ENCODE measurements at regions not wholly inside any gene's neighbourhood (a gene's known extent, or its start where the extent isn't known, plus 50 kb on each side); places are given as distances from the start of the nearest gene placed in this dataset.
"Not testable (repeated sequence)": the region's sequence is repeated elsewhere in the genome, so short reads cannot be mapped to it uniquely, and the experiment has no call there.

DNA sequence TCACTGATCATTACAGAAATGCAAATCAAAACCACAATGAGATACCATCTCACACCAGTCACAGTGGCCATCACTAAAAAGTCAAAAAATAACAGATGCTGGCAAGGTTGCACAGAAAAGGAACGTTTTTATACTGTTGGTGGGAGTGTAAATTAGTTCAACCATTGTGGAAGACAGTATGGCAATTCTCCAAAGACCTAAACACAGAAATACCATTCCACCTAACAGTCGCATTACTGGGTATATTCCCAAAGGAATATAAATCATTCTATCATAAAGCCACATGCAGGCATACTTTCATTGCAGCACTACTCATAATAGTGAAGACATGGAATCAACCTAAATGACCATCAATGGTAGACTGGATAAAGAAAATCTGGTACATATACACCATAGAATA is 83.2 kb upstream of the ARID5B start:
- not testable (repeated sequence) for H3K4me3 Mint-ChIP-seq; ATAC-seq (ENCODE audit: low read depth in 2 of 2); H3K4me1 Mint-ChIP-seq

DNA sequence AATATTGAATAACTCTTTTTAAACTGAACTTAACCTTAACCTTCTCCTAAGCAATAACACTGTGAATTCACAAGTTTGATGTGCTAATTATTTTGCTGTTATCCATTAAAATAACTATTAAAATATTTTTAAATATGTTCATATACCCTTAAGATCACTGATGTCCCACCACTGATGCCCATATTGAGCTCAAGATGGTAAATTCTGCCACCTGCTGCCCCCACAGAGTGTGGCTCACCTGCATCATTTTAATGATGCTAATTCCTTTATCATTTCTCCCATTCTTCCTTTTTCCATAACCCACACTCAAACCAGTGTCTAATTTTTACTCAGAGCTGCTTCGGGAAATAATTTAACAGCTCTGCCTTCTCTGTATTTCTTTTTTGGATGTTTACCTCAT is 82.3 kb upstream of the ARID5B start:
- Mint-ChIP-seq H3K27ac (peak overlapping the region in 1 of 6 donors; percentile 7), H3K27me3 (no peaks in the 10 kb centered on the region), H3K9me3 (no peaks in the 10 kb centered on the region), H3K4me3 (no peak overlapping the region), H3K36me3 (no peaks in the 10 kb centered on the region), H3K4me1 (no peaks in the 10 kb centered on the region)
- DNase-seq (no peak), ATAC-seq (ENCODE audit: low read depth in 2 of 2) (no peak)

More for the DNA sequence above, 83.2 kb upstream of the ARID5B start:
- H3K27ac Mint-ChIP-seq, DNase-seq, H3K9me3 Mint-ChIP-seq, H3K27me3 Mint-ChIP-seq, H3K36me3 Mint-ChIP-seq: not testable (repeated sequence)

DNA sequence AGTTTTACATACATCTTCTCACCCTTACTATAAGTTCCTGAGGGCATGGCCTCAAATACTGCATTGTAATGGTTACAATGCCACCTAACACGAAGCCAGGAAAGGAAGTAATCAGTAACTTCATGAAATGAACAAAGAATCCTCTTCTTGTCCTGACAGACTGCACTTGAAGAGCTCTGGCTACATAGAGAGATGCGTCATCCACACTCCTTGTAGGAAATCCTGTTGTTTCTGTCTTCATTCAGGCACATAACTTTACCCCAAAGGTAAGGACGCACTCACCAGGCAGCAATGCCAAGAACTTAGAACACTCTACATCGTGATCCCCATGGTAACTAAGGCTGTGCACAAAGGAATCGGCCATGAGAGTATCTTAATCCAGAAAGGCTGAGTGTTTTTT is 80.3 kb upstream of the ARID5B start:
- no peak overlapping the region for H3K4me3 Mint-ChIP-seq
- no peak for DNase-seq
- no peaks in the 10 kb centered on the region for H3K27me3 Mint-ChIP-seq
- H3K36me3 Mint-ChIP-seq: no peaks in the 10 kb centered on the region
- H3K27ac Mint-ChIP-seq: no peak overlapping the region
- ATAC-seq (ENCODE audit: low read depth in 2 of 2): no peak
- H3K9me3 Mint-ChIP-seq: no peaks in the 10 kb centered on the region
- no peaks in the 10 kb centered on the region for H3K4me1 Mint-ChIP-seq

DNA sequence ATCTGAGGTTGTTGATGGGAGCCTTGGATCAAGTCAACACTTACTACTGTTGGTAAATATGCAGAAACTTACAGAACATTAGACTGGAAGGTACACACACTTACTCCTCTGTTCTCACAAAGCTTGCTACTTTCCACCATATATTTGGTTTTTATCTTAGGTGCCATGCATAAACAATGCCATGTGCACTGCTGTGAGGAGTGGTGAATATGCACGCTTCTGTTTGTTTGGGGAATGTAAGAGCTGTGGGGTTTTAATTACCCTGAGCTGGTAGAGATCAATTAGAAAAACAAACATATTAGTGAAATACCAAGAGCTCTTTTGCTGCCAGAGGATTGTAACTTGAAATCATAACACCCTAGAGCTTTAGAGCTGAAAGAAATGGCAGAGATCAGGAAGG is 79.8 kb upstream of the ARID5B start:
- ATAC-seq (ENCODE audit: low read depth in 2 of 2): no peak
- Mint-ChIP-seq H3K27me3 (no peaks in the 10 kb centered on the region), H3K4me3 (no peak overlapping the region), H3K9me3 (no peaks in the 10 kb centered on the region), H3K4me1 (no peaks in the 10 kb centered on the region), H3K36me3 (no peaks in the 10 kb centered on the region), H3K27ac (no peak overlapping the region)
- DNase-seq: no peak

GRCh38 chr10:61822096-61822495 is 79.4 kb upstream of the ARID5B start:
- no peak overlapping the region for H3K27ac Mint-ChIP-seq
- H3K27me3 Mint-ChIP-seq: no peaks in the 10 kb centered on the region
- no peaks in the 10 kb centered on the region for H3K9me3 Mint-ChIP-seq
- DNase-seq (no peak), ATAC-seq (ENCODE audit: low read depth in 2 of 2) (no peak)
- H3K4me3 Mint-ChIP-seq: no peak overlapping the region
- H3K36me3 Mint-ChIP-seq: no peaks in the 10 kb centered on the region
- H3K4me1 Mint-ChIP-seq: no peaks in the 10 kb centered on the region

DNA sequence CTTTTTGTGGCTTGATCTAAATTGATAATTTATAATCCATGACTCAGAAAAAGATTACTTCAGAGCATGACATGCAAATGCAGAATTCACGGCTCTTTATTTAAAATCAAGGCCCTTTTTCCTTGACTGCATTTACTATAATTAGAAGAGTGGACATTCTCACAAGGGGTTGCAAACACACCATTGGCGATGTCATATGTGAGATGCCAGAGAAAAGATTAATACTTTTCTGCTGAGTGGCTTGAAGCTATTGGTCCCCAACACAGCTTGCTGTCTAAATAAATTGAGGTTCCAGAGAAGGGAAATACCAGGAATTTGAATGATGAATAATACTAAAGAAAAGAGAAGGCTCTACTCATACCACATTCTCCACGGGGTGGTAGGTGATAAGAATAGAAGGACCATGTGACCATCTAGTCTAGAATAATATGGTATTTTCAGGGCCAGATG is 78.7 kb upstream of the ARID5B start:
- H3K9me3 Mint-ChIP-seq: no peaks in the 10 kb centered on the region
- H3K4me1 Mint-ChIP-seq: no peaks in the 10 kb centered on the region
- no peak for DNase-seq
- no peaks in the 10 kb centered on the region for H3K27me3 Mint-ChIP-seq
- no peak overlapping the region for H3K4me3 Mint-ChIP-seq
- no peak overlapping the region for H3K27ac Mint-ChIP-seq
- H3K36me3 Mint-ChIP-seq: no peaks in the 10 kb centered on the region
- no peak for ATAC-seq (ENCODE audit: low read depth in 2 of 2)

DNA sequence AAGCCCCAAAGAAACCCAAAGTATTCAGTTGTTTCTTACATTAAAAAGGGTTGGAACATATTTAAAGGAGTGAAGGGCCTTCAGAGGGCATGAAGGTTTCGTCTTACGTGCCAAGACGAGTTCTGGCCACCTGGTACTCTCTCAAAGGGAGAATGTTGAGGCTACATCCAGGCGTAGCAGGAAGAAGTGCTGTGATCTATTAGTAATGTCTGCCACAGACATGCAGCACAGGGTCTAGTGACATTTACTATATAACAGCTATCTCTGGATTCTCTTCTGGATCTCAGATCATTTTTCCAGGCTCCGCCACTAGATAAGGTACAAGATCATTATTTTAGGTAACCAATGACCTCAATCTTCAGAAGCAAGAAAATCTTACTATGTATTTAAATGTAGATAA is 76.5 kb upstream of the ARID5B start:
- H3K27me3 Mint-ChIP-seq: no peaks in the 10 kb centered on the region
- no peaks in the 10 kb centered on the region for H3K4me1 Mint-ChIP-seq
- DNase-seq (no peak), ATAC-seq (ENCODE audit: low read depth in 2 of 2) (no peak)
- no peaks in the 10 kb centered on the region for H3K36me3 Mint-ChIP-seq
- no peak overlapping the region for H3K27ac Mint-ChIP-seq
- no peaks in the 10 kb centered on the region for H3K9me3 Mint-ChIP-seq
- no peak overlapping the region for H3K4me3 Mint-ChIP-seq

- Mint-ChIP-seq H3K4me1 (no peaks in the 10 kb centered on the region), H3K27ac (no peak overlapping the region), H3K9me3 (no peaks in the 10 kb centered on the region), H3K27me3 (no peaks in the 10 kb centered on the region), H3K36me3 (no peaks in the 10 kb centered on the region), H3K4me3 (no peak overlapping the region)
- ATAC-seq (ENCODE audit: low read depth in 2 of 2) (no peak), DNase-seq (no peak)
Measured at GRCh38 chr10:61825628-61826027, 75.9 kb upstream of the ARID5B start.

- H3K27ac Mint-ChIP-seq: no peak overlapping the region
- DNase-seq: no peak
- ATAC-seq (ENCODE audit: low read depth in 2 of 2): no peak
- H3K27me3 Mint-ChIP-seq: no peaks in the 10 kb centered on the region
- no peak overlapping the region for H3K4me3 Mint-ChIP-seq
- peaks cover 0 to 1% (median 0%) of the 10 kb centered on the region in 7 donors for H3K9me3 Mint-ChIP-seq
- H3K4me1 Mint-ChIP-seq: no peaks in the 10 kb centered on the region
- H3K36me3 Mint-ChIP-seq: no peaks in the 10 kb centered on the region
Measured at GRCh38 chr10:61828034-61828433, 73.5 kb upstream of the ARID5B start.

DNA sequence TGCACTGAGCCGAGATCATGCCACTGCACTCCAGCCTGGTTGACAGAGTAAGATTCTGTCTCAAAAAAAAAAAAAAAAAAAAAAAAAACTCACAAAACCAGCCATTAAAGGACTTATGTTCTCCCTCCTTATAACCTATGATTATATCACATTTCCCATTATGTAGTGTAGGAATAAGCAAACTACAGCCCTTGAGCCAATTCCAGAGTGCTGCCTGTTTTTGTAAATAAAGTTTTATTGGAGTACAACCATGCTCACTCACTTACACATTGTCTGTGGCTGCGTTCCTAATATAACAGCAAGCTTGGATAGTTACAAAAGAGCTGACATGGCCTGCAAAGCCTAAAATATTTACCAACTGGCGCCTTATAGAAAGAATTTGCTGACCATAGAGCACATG is 72.7 kb upstream of the ARID5B start:
- DNase-seq: no peak
- Mint-ChIP-seq H3K36me3 (no peaks in the 10 kb centered on the region), H3K4me3 (no peak overlapping the region), H3K27me3 (no peaks in the 10 kb centered on the region), H3K4me1 (no peaks in the 10 kb centered on the region), H3K27ac (no peak overlapping the region), H3K9me3 (peaks cover 0 to 3% (median 0%) of the 10 kb centered on the region in 7 donors)
- ATAC-seq (ENCODE audit: low read depth in 2 of 2): no peak

DNA sequence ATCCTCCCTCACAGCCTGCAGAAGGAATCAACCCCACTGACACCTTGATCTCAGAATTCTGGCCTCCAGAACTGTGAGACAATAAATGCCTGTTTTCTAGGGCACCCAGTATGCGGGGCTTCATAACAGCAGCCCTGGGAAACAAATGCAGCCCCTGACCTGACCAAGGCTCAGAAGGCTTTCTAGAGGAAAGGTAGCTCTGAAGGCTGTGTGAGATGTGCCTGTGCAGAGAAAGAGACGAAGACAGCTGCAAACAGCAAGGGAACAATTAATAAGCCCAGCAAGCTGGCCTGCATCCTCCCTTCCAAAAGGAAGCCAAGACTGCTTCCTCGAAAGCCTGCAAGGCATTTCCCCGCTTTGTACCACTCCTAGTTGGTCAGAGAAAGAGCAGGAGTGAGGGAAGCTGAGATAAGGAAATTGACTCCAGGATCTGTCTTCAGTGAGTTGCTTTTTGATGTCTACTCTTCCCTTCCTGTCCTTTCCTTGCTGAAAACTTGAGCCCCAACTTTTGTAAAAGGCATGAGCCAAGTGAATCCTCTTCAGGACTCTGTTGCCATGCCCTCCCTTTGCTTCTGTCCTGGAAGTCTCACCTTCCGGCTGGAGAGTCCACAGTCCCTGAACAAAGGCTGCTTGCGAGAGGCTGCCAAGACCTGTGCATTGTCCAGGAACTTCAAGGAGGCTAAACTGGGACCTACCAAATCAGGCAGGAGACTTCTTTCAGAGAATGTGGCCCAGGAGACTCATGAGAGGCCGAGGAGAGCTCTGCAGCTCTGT is 71.2 kb upstream of the ARID5B start:
- Mint-ChIP-seq H3K27ac (no peak overlapping the region), H3K27me3 (no peaks in the 10 kb centered on the region), H3K36me3 (no peaks in the 10 kb centered on the region), H3K4me3 (no peak overlapping the region), H3K4me1 (peaks cover 0 to 4% (median 0%) of the 10 kb centered on the region in 3 donors), H3K9me3 (peaks cover 0 to 3% (median 0%) of the 10 kb centered on the region in 7 donors)
- ATAC-seq (ENCODE audit: low read depth in 2 of 2) (no peak), DNase-seq (no peak)

GRCh38 chr10:61830846-61831273 is 70.6 kb upstream of the ARID5B start:
- no peak overlapping the region for H3K27ac Mint-ChIP-seq
- ATAC-seq (ENCODE audit: low read depth in 2 of 2): no peak
- H3K9me3 Mint-ChIP-seq: peaks cover 0 to 3% (median 0%) of the 10 kb centered on the region in 7 donors
- DNase-seq: no peak
- H3K4me3 Mint-ChIP-seq: no peak overlapping the region
- H3K4me1 Mint-ChIP-seq: peaks cover 0 to 5% (median 0%) of the 10 kb centered on the region in 3 donors
- H3K36me3 Mint-ChIP-seq: no peaks in the 10 kb centered on the region
- no peaks in the 10 kb centered on the region for H3K27me3 Mint-ChIP-seq

GRCh38 chr10:61832866-61833481 is 68.5 kb upstream of the ARID5B start:
- Mint-ChIP-seq H3K27me3 (no peaks in the 10 kb centered on the region), H3K9me3 (peaks cover 0 to 3% (median 0%) of the 10 kb centered on the region in 7 donors), H3K27ac (no peak overlapping the region), H3K4me1 (peaks cover 0 to 5% (median 0%) of the 10 kb centered on the region in 3 donors), H3K36me3 (no peaks in the 10 kb centered on the region), H3K4me3 (no peak overlapping the region)
- no peak for ATAC-seq (ENCODE audit: low read depth in 2 of 2)
- no peak for DNase-seq

DNA sequence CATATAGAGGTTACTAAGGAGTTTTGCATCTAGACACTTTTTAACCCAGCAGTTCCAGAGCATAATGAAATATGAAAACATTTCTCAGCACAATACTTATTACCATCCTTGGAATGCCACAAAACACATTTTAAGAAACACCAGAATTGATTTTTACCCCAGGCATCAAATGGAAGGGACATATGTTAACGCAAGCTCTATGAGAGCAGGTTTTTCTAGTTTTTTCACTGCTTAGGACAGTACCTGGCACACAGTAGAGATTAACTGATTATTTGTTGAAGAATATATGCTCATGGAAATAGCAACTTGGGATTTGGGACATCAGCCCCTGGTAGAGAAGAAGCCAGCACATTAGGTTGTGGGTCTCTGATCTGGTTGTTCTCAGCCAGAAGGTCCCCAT is 67.0 kb upstream of the ARID5B start:
- peaks cover 0 to 5% (median 0%) of the 10 kb centered on the region in 3 donors for H3K4me1 Mint-ChIP-seq

More for the DNA sequence above, 67.0 kb upstream of the ARID5B start:
- DNase-seq (no peak), ATAC-seq (ENCODE audit: low read depth in 2 of 2) (no peak)
- peaks cover 0 to 3% (median 0%) of the 10 kb centered on the region in 7 donors for H3K9me3 Mint-ChIP-seq
- no peak overlapping the region for H3K4me3 Mint-ChIP-seq
- H3K27me3 Mint-ChIP-seq: no peaks in the 10 kb centered on the region
- no peak overlapping the region for H3K27ac Mint-ChIP-seq
- no peaks in the 10 kb centered on the region for H3K36me3 Mint-ChIP-seq
